GM12875 (cell line): ENCODE measurements at regions not wholly inside any gene's neighbourhood (a gene's known extent, or its start where the extent isn't known, plus 50 kb on each side); places are given as distances from the start of the nearest gene placed in this dataset.

Source experiments
- H3K4me3 ChIP-seq: one replicate; pipeline ENCODE4 v1.5.1; 2011; ENCODE audit warnings: low read depth, low read length, control low read depth
- TF ChIP-seq, protein P1 (sequence below): IDR thresholded peaks from 2 replicates; pipeline ENCODE4 v1.5.1; 2011; ENCODE audit warnings: low read depth, mild to moderate bottlenecking, control low read depth, inconsistent platforms, low read length, moderate library complexity, borderline replicate concordance; ENCODE audit not compliant: insufficient read depth

DNA sequence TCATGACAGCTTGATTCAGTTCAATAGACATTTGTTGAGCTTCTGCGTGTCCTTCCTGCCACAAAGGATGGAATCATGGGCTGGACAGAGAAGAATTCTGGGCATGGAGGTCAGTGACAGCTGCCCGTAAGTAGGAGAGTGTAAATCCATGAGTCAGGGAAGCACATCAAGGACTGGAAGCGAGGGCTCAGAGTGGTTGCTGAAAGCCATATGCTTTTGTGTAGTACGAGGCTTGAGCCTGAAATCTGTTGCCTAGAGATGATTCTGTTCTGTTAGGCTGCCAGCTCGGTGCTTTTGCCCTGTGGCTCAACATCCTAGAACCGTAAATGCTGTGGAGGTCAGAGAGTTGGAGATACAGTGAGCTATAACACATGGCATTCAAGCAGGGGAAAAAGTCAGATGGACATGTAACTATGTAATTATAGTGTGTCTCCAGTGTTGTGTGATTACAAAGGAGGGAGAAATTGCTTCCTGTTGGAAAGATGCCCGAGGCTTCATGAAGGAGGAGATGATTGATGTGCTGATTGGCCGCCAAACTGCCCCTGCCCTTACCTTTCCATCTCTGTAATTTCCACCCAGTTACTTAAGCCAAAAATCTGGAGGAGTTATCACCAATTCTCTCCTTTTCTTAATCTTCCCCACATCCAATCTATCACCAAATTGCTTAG, 92.8 kb upstream of the CACNA1E start:
- TF ChIP-seq, protein P1, sequence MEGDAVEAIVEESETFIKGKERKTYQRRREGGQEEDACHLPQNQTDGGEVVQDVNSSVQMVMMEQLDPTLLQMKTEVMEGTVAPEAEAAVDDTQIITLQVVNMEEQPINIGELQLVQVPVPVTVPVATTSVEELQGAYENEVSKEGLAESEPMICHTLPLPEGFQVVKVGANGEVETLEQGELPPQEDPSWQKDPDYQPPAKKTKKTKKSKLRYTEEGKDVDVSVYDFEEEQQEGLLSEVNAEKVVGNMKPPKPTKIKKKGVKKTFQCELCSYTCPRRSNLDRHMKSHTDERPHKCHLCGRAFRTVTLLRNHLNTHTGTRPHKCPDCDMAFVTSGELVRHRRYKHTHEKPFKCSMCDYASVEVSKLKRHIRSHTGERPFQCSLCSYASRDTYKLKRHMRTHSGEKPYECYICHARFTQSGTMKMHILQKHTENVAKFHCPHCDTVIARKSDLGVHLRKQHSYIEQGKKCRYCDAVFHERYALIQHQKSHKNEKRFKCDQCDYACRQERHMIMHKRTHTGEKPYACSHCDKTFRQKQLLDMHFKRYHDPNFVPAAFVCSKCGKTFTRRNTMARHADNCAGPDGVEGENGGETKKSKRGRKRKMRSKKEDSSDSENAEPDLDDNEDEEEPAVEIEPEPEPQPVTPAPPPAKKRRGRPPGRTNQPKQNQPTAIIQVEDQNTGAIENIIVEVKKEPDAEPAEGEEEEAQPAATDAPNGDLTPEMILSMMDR: no peak
- no peak overlapping the region for H3K4me3 ChIP-seq

GRCh38 chr1:181391301-181391900, 91.9 kb upstream of the CACNA1E start:
- no peak overlapping the region for H3K4me3 ChIP-seq
- TF ChIP-seq, protein P1: no peak

DNA sequence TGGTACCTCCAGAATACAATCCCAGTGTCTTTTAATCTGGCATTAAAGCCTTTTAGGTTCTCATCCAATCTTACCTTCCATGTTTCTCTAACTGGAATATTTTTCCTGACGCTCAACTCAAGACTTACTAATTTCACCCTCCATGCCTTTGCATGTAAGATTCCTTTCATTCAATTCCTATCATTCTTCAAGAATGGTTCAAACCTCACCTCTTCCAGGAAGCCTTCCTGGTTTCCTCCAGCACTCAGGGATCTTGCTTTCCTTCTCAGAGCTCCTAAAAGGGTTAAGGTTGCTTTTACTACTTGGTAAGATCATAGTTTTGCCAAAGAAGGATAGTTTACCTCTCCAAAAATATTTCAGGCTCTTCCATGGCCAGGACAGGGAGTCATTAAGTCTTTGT, 91.2 kb upstream of the CACNA1E start:
- TF ChIP-seq, protein P1: no peak
- H3K4me3 ChIP-seq: no peak overlapping the region

- TF ChIP-seq, protein P1: no peak
- no peak overlapping the region for H3K4me3 ChIP-seq
Measured at GRCh38 chr1:181392613-181393220, 90.6 kb upstream of the CACNA1E start.

DNA sequence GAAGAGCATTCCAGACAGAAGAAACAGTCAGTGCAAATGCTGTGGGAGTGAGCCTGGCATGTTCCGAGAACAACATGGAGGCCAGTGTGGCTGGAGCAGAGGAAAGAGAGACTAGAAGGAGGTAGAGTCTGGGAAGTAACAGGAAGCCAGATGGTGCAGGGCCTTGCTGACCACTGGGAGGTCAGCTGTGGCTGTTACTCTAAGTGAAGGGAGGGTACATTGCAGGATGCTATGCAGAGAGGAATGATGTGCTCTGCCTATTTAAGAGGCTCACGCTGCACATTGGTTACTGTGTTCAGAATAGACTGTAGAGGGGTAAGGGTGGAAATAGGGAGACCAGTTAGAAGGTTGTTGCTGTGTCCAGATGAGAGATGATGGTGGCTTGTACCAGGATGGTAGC, 88.6 kb upstream of the CACNA1E start:
- TF ChIP-seq, protein P1: no peak
- H3K4me3 ChIP-seq: no peak overlapping the region

- TF ChIP-seq, protein P1: no peak
- H3K4me3 ChIP-seq: no peak overlapping the region
Measured at GRCh38 chr1:181396171-181396670, 87.1 kb upstream of the CACNA1E start.

- H3K4me3 ChIP-seq: no peak overlapping the region
- TF ChIP-seq, protein P1: no peak
Measured at GRCh38 chr1:181396811-181397210, 86.5 kb upstream of the CACNA1E start.
